HEK293 (cell line): ENCODE measurements at regions not wholly inside any gene's neighbourhood (a gene's known extent, or its start where the extent isn't known, plus 50 kb on each side); places are given as distances from the start of the nearest gene placed in this dataset.
"Not testable (repeated sequence)": the region's sequence is repeated elsewhere in the genome, so short reads cannot be mapped to it uniquely, and the experiment has no call there.

Source experiments
- CTCF ChIP-seq: fragments of 450-650 bp; formaldehyde crosslinking; IDR thresholded peaks from 2 replicates; pipeline ENCODE4 v1.5.1; 2016; ENCODE audit warnings: missing biosample characterization, missing genetic modification characterization
- IKZF3 ChIP-seq: fragments of 450-650 bp; IDR thresholded peaks from 2 replicates; pipeline ENCODE4 v1.5.0; 2018; ENCODE audit warnings: missing biosample characterization, mild to moderate bottlenecking, missing genetic modification characterization, moderate library complexity
- KLF7 ChIP-seq: fragments of 450-650 bp; formaldehyde crosslinking; IDR thresholded peaks from 2 replicates; pipeline ENCODE4 v1.5.1; 2016; ENCODE audit warnings: missing biosample characterization, missing genetic modification characterization, borderline replicate concordance
- PBX3 ChIP-seq: sonication (generic); formaldehyde crosslinking; IDR thresholded peaks from 2 replicates; pipeline ENCODE4 v1.8.1; 2022; ENCODE audit warnings: mild to moderate bottlenecking, moderate library complexity, missing genetic modification reagents
- TCF7L2 ChIP-seq: IDR thresholded peaks from 2 replicates; pipeline ENCODE4 v1.6.1; 2011; ENCODE audit warnings: low read depth, mild to moderate bottlenecking, inconsistent platforms, low read length, moderate library complexity, borderline replicate concordance
- ZNF140 ChIP-seq: fragments of 450-650 bp; formaldehyde crosslinking; IDR thresholded peaks from 2 replicates; pipeline ENCODE4 v1.5.1; 2016; ENCODE audit warnings: missing biosample characterization, missing genetic modification characterization
- ZNF37A ChIP-seq: fragments of 450-650 bp; IDR thresholded peaks from 2 replicates; pipeline ENCODE4 v1.5.1; 2018; ENCODE audit warnings: missing biosample characterization, missing genetic modification characterization
- ZNF423 ChIP-seq: fragments of 450-650 bp; formaldehyde crosslinking; IDR thresholded peaks from 2 replicates; pipeline ENCODE4 v1.5.1; 2016; ENCODE audit warnings: missing biosample characterization, missing genetic modification characterization
- ZNF560 ChIP-seq: fragments of 450-650 bp; formaldehyde crosslinking; IDR thresholded peaks from 2 replicates; pipeline ENCODE4 v1.5.1; 2017; ENCODE audit warnings: missing biosample characterization, missing genetic modification characterization, borderline replicate concordance
- ZNF660 ChIP-seq: fragments of 450-650 bp; IDR thresholded peaks from 2 replicates; pipeline ENCODE4 v1.5.1; 2018; ENCODE audit warnings: missing biosample characterization, mild to moderate bottlenecking, missing genetic modification characterization
- TF ChIP-seq, protein P1 (sequence below): fragments of 450-650 bp; formaldehyde crosslinking; IDR thresholded peaks from 2 replicates; pipeline ENCODE4 v1.5.1; 2017; ENCODE audit warnings: missing biosample characterization, missing genetic modification characterization
- TF ChIP-seq, protein P2 (sequence below): fragments of 450-650 bp; formaldehyde crosslinking; IDR thresholded peaks from 2 replicates; pipeline ENCODE4 v1.5.1; 2016; ENCODE audit warnings: missing biosample characterization, missing genetic modification characterization

- not testable (repeated sequence) for TF ChIP-seq ZNF423 (tag by site-specific recombination); ZNF140 (tag by site-specific recombination); CTCF (tag by site-specific recombination); KLF7 (tag by site-specific recombination); TCF7L2; ZNF560 (tag by site-specific recombination); ZNF37A (tag by site-specific recombination); PBX3 (CRISPR knock-in tag); IKZF3 (tag by site-specific recombination); ZNF660
- TF ChIP-seq, protein P1, sequence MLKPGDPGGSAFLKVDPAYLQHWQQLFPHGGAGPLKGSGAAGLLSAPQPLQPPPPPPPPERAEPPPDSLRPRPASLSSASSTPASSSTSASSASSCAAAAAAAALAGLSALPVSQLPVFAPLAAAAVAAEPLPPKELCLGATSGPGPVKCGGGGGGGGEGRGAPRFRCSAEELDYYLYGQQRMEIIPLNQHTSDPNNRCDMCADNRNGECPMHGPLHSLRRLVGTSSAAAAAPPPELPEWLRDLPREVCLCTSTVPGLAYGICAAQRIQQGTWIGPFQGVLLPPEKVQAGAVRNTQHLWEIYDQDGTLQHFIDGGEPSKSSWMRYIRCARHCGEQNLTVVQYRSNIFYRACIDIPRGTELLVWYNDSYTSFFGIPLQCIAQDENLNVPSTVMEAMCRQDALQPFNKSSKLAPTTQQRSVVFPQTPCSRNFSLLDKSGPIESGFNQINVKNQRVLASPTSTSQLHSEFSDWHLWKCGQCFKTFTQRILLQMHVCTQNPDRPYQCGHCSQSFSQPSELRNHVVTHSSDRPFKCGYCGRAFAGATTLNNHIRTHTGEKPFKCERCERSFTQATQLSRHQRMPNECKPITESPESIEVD (tag by site-specific recombination): not testable (repeated sequence)
- TF ChIP-seq, protein P2, sequence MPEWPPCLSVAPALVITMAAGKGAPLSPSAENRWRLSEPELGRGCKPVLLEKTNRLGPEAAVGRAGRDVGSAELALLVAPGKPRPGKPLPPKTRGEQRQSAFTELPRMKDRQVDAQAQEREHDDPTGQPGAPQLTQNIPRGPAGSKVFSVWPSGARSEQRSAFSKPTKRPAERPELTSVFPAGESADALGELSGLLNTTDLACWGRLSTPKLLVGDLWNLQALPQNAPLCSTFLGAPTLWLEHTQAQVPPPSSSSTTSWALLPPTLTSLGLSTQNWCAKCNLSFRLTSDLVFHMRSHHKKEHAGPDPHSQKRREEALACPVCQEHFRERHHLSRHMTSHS (tag by site-specific recombination): not testable (repeated sequence)
These were observed 312.8 kb downstream of the RPIA start for GRCh38 chr2:89004238-89004637.
